ENCODE measurements at regions not wholly inside any gene's neighbourhood (a gene's known extent, or its start where the extent isn't known, plus 50 kb on each side); places are given as distances from the start of the nearest gene placed in this dataset.
"Not testable (repeated sequence)": the region's sequence is repeated elsewhere in the genome, so short reads cannot be mapped to it uniquely, and the experiment has no call there.

DNA sequence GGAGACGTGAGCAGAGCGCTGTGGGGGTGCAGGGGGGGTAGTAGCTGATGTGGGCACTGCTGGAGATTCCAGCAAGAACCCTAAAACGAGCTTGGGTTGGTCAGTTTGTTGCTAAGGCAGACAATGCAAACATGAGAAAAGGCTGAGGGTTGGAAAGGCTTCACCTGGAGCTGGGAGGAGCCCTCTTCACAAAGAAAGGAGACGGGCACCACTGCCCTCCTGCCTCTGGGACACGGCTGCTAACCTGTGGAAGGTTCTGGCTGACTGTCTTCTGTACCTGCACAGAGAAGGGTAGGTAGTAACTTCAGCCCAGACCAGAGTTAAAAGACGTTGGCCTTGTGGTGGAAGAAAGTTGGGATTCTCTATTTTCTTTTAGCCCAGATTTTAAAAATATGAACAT, 108.7 kb downstream of the SUCLA2 start:
- no peak for DNase-seq

DNA sequence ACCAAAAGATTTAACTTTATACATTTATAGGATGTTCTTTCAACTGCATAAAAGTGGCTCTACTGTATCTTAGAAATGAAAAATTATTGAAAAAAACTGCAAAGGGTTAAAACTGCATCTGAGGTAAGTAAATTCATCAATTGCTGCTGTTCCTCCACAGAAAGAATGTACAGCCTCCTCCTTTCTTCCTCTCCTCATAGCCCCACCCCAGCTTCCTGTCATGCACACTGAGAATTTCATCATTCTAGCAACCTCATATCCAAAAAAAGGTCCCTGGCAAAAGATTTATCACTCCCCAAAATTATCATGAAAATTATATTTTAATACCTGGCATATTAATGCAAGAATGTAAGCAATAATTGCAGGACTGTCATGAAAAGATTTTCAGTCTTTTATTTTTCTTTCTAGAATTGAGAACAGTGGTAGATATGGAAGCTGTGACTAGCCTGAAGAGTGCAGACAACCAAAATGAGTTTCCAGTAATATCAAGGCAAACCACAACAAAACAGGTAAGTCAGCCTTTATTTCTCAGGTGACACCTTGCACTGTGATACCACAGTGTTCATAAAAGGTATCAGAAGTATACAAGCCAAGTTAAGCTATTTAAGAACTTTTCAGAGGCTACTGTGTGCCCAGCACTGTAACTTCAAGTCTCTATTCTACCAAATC, 110.8 kb downstream of the SUCLA2 start:
- DNase-seq, result no peak

DNA sequence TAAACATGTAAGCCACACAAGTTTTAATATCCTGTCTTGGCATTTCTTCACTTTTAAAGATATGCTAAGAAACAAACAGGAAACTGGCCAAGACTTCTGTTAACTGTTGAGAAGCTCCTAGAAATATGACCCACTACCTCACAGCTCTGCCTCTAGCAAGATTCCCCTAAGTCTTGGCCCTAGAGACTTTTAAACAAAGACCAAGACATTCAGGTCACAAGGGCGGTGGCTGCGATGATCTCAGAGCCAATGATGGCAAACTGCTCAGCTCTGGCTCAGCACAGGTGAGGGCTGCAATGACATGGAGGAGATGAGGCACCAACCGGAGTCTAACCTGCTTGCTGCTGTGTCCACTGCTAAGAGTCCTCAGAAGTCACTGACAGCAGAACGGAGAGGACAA, 114.8 kb downstream of the SUCLA2 start:
- DNase-seq, result no peak

DNA sequence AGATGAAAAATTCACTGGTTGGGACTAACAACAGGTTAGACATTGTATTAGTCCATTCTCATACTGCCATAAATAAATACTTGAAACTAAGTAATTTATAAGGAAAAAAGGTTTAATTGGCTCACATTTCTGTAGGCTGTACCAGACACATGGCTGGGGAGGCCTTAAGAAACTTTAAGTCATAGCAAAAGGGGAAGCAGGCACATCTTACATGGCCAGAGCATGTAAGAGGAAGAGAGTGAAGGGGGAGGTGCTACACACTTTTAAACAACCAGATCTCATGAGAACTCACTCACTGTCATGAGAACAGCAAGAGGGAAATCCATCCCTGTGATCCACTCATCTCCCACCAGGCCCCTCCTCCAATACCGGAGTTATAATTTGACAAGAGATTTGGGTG, 125.9 kb downstream of the SUCLA2 start:
- DNase-seq, result no peak

DNA sequence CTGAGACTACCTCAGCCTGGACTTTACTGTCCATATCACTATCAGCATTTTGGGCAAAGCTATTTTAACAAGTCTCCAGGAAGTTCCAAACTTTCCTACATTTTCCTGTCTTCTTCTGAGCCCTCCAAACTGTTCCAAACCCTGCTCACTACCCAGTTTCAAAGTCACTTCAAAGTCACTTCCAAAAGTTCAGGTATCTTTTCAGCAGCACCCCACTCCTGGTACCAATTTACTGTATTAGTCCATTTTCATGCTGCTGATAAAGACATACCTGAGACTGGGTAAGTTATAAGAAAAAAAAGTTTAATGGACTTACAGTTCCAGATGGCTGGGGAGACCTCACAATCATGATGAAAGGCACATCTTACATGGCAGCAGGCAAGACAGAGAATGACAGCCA, 127.1 kb downstream of the SUCLA2 start:
- DNase-seq, result not testable (repeated sequence)

DNA sequence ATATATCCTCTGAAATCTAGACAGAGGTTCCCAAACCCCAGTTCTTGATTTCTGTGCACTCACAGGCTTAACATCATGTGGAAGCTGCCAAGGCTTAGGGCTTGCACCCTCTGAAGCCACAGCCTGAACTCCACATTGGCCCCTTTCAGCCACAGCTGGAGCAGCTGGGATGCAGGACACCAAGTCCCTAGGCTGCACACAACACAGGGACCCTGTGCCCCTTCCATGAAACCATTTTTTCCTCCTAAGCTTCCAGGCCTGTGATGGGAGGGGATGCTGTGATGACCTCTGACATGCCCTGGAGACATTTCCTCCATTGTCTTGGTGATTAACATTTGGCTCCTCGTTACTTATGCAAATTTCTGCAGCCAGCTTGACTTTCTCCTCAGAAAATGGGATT, 127.8 kb downstream of the SUCLA2 start:
- DNase-seq, result not testable (repeated sequence)

DNA sequence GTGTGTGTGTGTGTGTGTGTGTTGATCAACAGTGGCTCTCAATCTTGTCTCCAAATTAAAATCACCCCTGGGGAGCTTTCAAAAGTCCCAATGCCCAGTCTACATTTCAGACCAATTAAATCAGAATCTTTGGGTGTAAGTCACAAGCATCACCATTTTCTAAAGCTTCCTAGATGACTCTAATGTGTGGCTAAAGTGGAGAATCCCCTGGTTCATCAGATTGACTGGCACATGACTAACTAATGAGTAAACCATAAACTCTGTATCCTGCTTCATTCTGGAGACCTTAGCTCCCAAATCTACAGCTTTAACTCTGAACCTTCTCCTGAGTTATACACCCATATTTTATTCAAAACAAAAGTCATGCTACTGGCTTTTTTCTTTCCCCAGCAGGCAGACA, 131.3 kb downstream of the SUCLA2 start:
- no peak for DNase-seq

DNA sequence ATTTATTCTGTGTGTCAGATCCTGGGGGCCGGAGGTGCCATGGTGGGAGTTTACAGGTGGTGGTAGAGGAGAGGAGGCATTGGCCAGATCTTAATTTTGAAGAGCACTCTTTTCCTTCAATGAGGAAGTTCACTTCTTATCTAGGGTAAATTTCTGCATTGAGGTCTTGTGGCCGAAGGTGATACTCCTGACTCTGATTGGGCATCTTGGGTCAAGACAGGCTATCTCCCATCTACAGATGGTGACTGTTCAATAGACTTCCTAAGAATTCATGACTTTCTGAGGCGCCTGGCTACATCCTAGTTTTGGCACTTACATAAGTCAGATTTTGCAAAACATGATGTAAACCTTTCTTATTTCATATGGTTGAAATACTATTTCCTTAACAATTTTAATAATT, 135.2 kb downstream of the SUCLA2 start:
- DNase-seq, result no peak

DNA sequence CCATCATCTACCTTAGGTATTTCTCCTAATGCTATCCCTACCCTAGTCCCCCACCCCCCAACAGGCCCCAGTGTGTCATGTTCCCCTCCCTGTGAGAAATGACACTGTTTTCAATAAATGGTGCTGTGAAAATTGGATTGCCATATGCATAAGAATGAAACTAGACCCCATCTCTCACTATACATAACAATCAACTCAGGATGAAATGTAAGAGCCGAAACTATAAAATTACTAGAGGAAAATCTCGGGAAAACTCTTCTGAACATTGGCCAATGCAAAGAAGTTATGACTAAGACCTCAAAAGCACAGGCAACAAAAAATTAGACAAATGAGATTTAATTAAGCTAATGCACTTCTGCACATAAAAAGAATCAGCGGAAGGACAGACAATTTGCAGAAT, 138.2 kb downstream of the SUCLA2 start:
- DNase-seq, result no peak

DNA sequence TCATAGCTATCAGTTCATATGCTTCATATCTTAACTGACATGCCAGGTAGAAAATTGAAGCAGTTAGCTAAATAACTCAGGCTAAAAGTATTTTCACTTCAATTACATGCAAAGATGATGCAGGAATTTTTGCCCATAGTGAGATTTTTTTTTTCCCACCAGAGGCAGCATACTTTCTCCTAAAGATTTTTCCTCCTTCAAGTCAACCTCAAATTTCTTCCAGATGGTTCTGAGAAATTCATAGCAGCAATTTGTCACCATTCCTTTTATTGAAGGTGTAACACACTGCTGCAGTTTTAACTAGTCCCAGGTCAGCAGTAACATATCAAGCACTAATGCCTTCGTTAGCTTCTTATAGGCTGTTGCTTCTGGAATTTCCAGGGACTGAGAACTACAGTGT, 141.9 kb downstream of the SUCLA2 start:
- DNase-seq, result no peak

DNA sequence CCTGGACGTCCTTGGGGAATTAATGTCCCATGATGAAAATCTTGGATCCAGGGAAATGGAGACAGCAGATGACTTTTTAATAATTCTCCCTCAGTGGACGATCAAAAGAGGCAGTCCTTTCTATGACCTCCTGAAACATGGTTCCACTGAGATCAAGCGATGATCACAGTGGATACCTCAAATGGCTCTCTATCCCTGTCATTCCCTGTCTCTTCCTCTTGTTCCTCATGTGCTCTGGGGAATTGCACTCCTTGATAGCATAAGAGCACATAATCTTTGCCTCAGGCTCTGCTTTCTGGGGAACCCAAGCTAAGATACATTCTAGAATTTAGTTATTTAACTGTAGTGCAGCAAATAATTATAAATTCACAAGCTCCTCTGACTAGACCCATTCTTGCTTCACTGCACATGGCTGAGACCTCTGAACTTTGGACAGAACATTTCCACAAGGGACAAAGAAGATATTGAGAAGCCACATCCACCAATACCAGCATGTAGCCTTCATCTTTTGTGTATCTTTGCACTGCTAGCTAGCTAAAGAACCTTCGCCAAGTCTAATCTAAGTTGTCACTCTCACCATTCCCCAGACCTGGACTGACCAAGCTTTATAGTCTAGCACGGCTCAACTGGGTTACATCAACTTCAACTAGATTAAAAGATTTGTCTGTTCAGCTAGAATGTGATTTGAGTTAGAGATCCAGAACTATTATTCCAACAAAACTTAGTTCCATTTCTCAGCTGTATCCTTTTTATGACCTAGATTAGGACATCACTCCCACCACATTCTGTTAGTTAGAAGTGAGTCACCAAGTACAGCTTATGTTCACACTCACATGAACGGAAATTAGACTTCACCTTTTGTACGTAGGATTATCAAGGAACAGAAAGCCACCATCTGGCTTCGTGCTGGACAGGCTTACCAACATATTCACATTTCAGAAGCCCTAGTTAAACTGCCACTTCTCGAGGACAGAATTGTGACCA, 142.7 kb downstream of the SUCLA2 start:
- DNase-seq, result no peak

DNA sequence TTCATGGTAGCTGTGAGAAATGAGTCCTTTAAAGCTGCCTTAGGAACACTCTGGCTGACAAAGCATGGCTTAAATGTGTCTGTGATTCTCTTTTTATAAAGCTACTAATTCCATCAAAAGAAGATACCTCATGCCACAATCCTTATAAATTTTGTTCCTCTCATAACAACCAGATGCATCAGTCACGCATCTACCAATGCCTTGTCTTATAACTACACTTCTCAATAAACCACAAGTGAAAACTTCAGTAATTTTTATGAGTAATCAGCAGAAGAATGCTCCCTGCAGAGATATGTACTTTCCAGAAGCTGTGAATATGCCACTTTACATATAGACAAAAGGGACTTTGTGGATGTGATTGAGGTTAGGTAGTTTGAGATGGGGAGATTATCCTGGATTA, 147.8 kb downstream of the SUCLA2 start:
- peak; percentile 39 for DNase-seq

DNA sequence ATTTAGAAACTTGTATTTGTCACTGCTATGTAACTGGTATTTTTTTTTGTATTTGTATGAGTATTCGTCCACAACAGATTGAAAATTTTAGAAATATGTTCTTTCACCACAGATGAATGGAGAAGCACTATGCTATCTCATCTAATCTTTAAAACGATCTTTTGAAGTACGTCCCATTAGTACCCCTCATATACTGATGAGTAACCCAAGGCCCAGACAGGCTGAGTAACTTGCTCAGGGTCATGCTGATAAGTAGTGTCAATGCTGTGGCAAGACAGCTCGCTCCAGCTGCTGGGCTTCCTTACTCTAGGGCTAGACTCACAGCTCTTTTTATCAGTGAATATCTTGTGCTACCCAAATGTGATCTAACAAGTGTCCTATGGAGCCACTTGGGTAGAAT, 154.2 kb downstream of the SUCLA2 start:
- no peak for DNase-seq

DNA sequence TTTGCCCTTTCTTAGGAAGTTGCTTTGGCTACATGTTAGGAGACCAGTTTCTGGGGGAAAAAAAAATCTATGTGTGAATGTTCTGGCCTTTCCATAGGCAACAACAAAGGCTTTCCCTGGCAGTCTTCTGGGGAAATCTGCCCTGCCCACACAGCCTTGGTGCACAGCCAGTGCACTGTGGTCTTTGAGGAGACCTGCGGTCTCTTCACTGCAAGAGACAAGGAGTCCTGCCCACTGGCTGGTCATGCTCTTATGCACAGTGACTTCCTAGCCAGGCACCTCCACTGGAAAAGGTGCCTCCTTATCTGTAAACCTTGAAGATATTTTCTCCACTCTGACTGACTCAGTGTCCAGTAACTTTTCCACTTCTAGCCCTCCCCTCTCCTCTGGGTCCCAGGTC, 155.1 kb downstream of the SUCLA2 start:
- no peak for DNase-seq

DNA sequence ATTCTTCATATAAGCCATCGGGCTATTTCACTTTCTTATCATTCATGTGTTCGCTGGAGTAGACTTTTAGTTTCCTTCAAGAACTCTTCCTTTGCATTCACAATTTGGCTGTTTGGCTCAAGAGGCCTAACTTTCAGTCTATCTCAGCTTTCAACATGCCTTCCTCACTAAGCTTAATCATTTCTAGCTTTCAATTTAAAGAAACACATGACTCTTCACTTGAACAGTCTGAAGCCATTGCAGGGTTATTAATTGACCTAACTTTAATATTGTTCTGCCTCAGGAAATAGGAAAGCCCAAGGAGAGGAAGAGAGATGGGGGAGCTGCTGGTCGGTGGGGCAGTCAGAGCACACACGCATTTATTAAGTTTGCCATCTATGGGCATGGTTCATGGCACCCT, 158.1 kb downstream of the SUCLA2 start:
- peak; percentile 42 for DNase-seq

DNA sequence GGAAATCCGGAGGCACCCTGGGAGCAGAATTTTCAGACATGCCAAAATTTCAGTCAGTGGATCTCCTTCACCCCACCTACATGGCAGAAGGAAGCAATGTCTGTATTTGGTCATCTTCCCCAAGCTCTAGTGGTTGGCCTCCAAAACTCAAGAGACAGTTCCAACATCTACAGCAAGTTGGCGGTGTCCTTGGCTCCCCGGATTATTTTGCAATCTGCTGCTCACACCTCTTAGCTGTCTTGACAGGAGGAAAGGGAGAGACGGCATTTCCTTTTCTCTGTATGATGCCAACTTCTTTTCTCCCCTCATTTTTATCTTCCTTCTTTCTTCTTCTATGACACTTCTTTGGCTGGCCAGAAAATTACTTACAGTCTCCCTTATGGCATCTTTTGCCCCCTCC, 159.9 kb downstream of the SUCLA2 start:
- no peak for DNase-seq

DNA sequence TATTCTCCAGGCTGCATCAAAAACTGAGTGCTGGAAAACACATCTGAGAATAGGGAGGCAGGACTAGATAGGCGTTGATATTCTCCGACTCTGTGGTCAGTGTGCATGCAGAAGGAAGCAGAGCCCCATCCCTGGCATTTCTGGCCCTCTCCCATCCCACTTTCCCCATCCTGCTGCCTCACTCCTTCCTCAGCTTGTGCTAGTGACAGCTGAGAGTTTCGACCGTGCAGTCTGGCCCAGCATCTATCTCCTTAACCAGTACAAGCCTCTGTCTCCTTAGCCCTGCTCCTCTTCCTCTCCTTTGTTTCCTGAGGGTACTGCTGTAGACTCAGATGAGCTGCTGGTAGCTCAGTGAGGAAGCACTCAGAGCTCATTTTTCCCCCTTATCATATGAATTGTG, 163.2 kb downstream of the SUCLA2 start:
- DNase-seq, result no peak

DNA sequence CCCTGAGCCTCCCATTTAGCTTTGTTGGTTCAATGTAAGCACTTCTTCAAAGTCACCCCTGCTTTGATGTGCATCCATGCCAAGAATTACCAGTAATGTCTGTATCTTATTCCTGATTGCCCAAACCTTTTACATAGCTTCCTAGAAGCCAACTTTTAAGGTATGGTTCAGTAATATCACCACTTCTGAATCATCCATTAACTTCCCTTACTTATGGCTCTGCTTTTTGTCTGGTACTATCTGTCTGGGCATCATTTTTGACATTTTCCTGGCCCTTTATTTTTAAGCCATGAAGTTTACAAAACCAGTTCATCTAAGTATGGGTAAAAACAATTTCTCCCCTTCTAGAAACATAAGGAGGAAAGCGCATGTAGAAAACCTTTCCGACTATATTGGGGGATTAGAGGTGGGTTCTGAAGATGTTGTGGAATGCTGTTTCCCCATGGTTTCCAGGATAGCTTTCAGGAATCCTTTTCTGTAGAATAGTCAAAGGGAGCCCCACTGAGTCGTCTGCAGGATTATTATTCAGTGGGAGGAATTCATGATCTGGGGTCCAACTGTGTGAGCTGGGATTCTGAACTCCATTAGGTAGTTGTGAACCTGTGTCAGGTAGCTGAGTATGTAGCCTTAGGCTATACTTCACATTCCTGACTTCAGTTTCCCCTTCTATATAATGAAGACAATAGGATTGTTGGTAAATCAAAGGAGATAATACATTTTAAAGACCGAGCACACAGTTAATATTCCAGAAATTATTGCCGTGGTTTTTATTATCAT, 163.8 kb downstream of the SUCLA2 start:
- DNase-seq, result no peak

DNA sequence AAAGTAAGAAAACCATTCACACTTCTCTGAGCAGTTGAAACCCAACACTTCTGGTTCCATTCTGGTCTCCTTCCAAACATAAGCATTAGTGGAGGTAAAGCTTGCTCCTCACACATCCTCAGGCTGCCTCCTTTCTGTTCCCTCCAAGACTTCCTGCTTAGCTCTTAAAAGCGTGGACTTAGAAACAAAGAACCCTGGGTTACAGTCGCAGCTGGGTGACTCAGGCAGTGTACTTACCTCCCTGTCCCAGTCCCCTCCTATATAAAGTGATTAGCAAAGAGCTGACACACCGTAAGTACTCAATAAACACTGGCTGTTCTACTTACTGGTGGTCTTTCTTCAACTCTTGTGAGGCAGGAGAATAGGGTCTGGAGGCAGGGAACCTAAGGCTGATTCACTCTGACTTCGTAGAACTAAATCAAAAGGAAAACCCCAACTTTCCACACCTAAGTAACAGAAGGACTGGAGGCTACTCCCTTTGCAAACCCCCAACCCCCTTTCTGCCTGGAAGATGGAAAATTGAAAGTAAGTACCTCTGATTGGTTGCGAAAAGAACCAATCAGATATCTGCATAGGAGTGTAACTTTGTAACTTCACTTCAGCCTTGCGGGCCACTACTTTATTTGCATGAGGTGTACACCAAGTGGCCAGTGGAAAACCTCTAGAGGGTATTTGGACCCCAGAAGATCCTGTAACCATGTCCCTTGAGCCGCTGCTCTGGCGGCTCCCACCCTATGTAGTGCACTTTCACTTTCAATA, 165.4 kb downstream of the SUCLA2 start:
- no peak for DNase-seq

DNA sequence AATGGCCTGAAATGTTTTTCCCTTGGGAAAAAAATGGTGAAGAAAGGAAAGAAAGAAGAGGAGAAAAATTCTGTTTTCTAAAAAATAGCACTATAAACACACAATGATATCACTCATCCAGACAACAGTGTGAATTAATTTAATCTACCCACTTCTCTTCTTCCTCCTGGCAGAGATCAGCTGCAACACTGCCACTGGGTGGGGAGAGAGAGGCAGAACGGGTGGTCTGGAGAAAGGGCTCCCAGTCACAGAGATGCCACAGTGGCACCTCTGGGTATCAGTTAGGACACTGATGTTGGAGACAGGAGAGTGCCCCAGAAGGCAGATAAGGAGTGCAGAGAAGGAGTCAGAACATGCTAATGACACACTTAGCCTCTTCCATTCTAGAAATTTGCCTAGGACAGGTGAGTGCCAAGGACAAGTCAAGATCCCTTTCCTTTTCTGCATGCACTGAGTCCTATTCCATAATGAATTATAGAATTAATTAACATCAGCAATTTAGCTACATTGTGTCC, 168.6 kb downstream of the SUCLA2 start:
- no peak for DNase-seq

DNA sequence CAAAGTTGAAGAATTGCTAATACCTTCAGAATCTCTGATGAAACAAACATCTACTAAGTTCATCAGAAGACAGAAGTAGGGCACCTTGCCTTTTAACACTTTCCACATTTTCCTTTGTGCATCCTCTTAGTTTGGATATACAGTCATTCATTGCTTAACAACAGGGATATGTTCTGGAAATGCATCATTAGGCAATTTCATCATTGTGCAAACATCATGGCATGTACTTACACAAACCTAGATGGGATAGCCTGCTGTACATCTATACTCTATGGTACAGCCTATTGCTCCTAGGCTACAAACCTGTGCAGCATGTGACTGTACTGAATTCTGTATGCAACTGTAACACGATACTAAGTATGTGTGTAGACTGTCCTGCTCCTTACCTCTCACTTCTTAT, 169.8 kb downstream of the SUCLA2 start:
- no peak for DNase-seq

DNA sequence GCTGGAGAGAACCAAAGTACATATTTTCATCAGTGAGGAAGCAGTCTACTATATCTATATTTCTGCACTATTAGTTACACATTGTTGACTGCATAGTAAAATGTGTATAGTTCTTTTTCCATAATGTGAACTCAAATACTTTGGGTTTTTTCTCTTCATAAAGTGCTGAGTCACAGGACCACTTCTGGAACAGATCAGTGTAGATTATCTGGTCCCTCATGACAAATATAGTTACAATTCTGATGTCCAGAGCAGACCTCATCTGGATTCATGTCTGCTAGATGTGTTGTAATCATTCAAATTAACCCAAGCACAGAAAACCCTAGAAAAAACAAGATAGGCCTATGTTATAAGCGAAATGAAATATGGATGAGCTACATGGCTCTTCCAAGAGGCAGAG, 171.4 kb downstream of the SUCLA2 start:
- no peak for DNase-seq

DNA sequence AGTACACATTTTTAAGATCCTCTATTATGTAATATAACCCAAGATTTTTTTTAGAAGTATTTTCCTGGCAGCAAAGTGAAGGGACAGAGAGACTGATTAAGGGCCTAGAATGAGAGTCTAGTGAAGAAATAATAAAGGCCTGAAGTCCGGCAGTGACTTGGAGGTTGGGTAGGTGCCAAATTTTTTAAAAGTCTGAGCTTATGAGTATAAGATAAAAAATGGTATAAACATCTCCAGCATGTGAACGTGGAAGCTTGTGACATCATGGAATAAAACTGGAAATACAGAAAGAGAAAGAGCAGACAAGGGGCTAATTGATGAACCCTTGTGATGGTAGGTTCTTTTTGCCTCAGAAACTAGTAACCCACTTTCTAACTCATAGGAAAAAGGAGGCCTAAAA, 174.6 kb downstream of the SUCLA2 start:
- no peak for DNase-seq
